ENCODE measurements at regions not wholly inside any gene's neighbourhood (a gene's known extent, or its start where the extent isn't known, plus 50 kb on each side); places are given as distances from the start of the nearest gene placed in this dataset.
"Not testable (repeated sequence)": the region's sequence is repeated elsewhere in the genome, so short reads cannot be mapped to it uniquely, and the experiment has no call there.

DNA sequence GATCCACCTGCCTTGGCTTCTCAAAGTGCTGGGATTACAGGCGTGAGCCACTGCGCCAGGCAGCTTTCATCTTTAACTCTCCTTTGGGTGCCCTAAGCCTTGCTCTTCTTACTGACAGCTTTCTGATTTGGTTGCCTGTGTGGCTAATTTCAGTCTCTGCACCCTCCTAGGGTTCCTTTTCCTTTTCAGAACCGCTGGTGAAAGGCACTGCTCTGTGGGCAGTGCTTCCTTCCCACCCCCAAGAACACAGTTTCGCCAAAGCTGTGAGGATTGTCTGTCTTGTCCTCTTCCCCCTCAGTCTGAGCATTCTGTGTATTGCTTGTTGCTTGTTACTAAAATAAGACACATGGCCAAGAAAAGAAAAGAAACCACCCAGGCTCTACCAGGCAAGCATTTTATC, 101.4 kb upstream of the FRMPD3 start:
- no peak for DNase-seq (ENCODE audit: low read depth)
- H3K4me3 ChIP-seq (ENCODE audit: control insufficient read depth, low read depth, low read length), result no peak overlapping the region
- TF ChIP-seq, protein P1, sequence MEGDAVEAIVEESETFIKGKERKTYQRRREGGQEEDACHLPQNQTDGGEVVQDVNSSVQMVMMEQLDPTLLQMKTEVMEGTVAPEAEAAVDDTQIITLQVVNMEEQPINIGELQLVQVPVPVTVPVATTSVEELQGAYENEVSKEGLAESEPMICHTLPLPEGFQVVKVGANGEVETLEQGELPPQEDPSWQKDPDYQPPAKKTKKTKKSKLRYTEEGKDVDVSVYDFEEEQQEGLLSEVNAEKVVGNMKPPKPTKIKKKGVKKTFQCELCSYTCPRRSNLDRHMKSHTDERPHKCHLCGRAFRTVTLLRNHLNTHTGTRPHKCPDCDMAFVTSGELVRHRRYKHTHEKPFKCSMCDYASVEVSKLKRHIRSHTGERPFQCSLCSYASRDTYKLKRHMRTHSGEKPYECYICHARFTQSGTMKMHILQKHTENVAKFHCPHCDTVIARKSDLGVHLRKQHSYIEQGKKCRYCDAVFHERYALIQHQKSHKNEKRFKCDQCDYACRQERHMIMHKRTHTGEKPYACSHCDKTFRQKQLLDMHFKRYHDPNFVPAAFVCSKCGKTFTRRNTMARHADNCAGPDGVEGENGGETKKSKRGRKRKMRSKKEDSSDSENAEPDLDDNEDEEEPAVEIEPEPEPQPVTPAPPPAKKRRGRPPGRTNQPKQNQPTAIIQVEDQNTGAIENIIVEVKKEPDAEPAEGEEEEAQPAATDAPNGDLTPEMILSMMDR (IDR thresholded peaks at IDR 0.05; ENCODE audit: control insufficient read depth, insufficient read depth, low read depth, low read length, missing control alignments), result no peak

GRCh38 chrX:107348990-107349389, 100.5 kb upstream of the FRMPD3 start:
- no peak overlapping the region for H3K4me3 ChIP-seq (ENCODE audit: control insufficient read depth, low read depth, low read length)
- no peak for DNase-seq (ENCODE audit: low read depth)
- TF ChIP-seq, protein P1 (IDR thresholded peaks at IDR 0.05; ENCODE audit: control insufficient read depth, insufficient read depth, low read depth, low read length, missing control alignments), result no peak

DNA sequence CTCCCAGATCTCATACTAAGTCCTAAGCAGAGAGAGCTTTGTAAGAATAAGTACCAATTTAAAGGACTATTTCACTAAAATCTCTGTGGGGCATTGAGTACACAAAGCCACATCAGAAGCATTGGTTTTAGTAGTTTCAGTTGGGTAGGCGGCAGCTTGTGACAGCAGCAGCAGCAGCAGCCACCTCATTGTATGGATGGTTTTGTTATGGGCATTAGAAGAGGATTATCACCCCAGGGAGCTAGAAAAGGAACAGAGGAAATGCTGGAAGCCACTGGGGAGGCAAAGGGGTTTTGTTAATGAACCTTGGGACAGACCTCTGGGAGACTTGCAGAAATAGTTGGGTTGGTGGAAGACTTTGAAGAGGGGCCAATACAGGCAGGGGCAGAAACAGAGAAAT, 93.9 kb upstream of the FRMPD3 start:
- H3K4me3 ChIP-seq (ENCODE audit: control insufficient read depth, low read depth, low read length), result no peak overlapping the region
- TF ChIP-seq, protein P1 (IDR thresholded peaks at IDR 0.05; ENCODE audit: control insufficient read depth, insufficient read depth, low read depth, low read length, missing control alignments), result no peak
- DNase-seq (ENCODE audit: low read depth), result no peak

- no peak overlapping the region for H3K4me3 ChIP-seq (ENCODE audit: control insufficient read depth, low read depth, low read length)
- no peak for DNase-seq (ENCODE audit: low read depth)
- TF ChIP-seq, protein P1 (IDR thresholded peaks at IDR 0.05; ENCODE audit: control insufficient read depth, insufficient read depth, low read depth, low read length, missing control alignments), result no peak
Measured at GRCh38 chrX:107360788-107361360, 88.6 kb upstream of the FRMPD3 start.

- not testable (repeated sequence) for H3K4me3 ChIP-seq (ENCODE audit: control insufficient read depth, low read depth, low read length); DNase-seq (ENCODE audit: low read depth)
Measured at GRCh38 chrX:107370185-107370584, 79.3 kb upstream of the FRMPD3 start.

GRCh38 chrX:107374132-107374531, 75.3 kb upstream of the FRMPD3 start:
- H3K4me3 ChIP-seq (ENCODE audit: control insufficient read depth, low read depth, low read length), result no peak overlapping the region
- TF ChIP-seq, protein P1 (IDR thresholded peaks at IDR 0.05; ENCODE audit: control insufficient read depth, insufficient read depth, low read depth, low read length, missing control alignments), result no peak
- DNase-seq (ENCODE audit: low read depth), result no peak

GRCh38 chrX:107374831-107375230, 74.6 kb upstream of the FRMPD3 start:
- no peak for DNase-seq (ENCODE audit: low read depth)
- TF ChIP-seq, protein P1 (IDR thresholded peaks at IDR 0.05; ENCODE audit: control insufficient read depth, insufficient read depth, low read depth, low read length, missing control alignments), result no peak
- H3K4me3 ChIP-seq (ENCODE audit: control insufficient read depth, low read depth, low read length), result no peak overlapping the region

- DNase-seq (ENCODE audit: low read depth); H3K4me3 ChIP-seq (ENCODE audit: control insufficient read depth, low read depth, low read length): not testable (repeated sequence)
Measured at GRCh38 chrX:107376186-107376585, 73.3 kb upstream of the FRMPD3 start.

Data from AG09309 (cell line).